ENCODE measurements at regions not wholly inside any gene's neighbourhood (a gene's known extent, or its start where the extent isn't known, plus 50 kb on each side); places are given as distances from the start of the nearest gene placed in this dataset.
A peak's percentile ranks its signal among the peaks of the same experiment; 100 is the strongest.

DNA sequence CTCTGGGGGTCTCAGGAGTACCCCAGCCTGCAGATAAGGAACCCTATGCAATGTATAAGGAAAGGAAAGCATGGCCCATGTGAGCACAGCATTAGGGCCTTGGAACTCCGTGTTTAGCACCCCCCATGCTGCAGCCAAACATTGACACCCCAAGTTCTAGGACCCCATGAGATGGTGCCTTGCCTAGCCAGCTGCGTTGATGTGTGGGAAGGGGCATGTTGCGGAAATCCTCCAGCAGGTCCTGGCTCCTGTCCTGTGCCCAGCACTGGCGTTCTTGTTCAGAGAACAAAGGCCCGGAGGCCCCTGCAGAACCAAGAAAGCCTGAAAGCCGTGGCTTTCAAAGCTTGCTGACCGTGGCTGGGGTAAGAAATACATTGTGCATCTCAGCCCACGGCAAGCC, 99.4 kb upstream of the DIO3 start:
- peak; percentile 36 for DNase-seq

- peak; percentile 60 for DNase-seq
These were observed 98.3 kb upstream of the DIO3 start for GRCh38 chr14:101462726-101463565.

DNA sequence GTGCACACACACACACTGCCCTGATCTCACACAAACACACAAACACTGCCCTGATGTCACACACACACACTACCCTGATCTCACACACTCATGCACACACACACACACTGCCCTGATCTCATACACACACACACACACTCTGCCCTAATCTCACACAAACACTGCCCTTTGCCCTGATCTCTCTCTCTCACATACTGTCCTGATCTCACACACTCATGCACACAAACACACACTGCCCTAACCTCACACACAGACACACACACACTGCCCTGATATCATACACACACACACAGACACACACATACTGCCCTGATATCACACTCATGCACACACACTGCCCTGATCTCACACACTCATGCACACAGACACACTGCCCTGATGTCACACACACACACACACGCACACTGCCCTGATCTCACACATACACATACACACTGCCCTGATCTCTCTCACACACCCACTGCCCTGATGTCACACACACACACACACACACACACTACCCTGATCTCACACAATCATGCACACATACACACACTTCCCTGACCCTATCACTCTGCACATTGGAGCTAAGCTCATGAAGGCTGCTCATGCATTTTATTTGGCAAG, 97.6 kb upstream of the DIO3 start:
- no peak for DNase-seq

DNA sequence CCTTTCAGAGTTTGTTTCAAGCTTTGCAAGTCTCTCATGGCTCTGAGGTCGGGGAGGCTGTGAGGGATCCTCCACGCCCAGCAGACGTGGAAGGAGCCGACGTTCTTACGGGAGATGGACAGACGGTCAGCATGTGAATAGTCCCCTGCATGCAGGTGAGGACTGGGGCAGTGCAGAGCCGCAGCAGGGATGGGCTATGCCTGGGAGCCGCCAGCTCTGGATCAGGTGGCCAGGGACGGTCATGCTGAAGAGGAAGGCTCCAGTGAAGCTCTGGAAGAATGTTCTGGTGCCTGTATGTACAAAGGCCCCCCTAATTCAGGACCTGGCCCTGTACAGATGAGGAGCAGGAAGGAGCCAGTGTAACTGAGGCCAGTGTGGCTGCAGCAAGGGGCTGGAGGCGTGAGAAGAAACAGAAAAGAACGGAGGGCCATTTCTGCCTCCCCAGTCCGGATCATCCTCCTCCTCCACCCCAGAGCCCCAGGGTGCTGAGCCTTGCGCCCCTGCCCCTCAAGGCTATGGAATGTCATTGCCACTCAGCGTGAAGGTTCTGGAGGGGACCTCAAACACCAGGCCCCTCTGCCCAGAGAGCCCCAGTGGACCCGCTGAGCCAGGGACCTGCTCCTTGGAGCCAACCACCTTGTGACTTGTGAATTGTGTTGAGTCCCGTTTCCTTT, 96.8 kb upstream of the DIO3 start:
- DNase-seq, result peak; percentile 43

GRCh38 chr14:101464984-101465794, 96.1 kb upstream of the DIO3 start:
- DNase-seq, result no peak

DNA sequence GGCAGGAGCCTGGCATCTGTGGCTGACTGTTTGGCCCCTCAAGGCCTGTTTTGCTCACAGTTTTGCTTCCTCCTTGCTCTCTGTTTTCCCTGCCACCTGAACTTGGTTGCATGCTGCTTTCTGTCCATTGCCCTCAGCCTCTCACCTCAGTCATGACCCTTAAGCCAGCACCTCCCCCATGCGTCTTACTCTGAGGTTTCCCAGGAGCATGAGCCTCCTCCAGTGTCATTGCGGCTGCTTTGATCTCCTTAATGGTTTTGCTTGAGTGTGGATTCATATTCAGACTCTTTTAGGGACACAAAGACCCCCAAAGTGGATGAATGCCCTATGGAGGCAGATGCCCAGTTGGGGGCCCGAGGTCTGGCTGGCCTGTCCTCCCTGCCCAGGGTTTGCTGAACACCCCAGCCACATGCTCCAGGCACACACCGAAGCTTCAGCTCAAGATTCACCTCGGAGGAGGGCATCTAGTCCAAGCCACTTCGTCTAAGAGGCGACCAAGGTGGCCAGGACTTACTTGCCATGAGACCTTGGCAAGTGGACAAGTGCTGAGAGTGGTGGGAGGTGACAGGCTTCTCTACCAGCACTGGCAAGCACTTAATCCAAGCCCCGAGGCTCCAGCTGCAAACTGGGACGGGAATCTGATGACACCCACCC, 95.4 kb upstream of the DIO3 start:
- peak; percentile 44 for DNase-seq

GRCh38 chr14:101466456-101467180, 94.7 kb upstream of the DIO3 start:
- DNase-seq, result peak; percentile 43

DNA sequence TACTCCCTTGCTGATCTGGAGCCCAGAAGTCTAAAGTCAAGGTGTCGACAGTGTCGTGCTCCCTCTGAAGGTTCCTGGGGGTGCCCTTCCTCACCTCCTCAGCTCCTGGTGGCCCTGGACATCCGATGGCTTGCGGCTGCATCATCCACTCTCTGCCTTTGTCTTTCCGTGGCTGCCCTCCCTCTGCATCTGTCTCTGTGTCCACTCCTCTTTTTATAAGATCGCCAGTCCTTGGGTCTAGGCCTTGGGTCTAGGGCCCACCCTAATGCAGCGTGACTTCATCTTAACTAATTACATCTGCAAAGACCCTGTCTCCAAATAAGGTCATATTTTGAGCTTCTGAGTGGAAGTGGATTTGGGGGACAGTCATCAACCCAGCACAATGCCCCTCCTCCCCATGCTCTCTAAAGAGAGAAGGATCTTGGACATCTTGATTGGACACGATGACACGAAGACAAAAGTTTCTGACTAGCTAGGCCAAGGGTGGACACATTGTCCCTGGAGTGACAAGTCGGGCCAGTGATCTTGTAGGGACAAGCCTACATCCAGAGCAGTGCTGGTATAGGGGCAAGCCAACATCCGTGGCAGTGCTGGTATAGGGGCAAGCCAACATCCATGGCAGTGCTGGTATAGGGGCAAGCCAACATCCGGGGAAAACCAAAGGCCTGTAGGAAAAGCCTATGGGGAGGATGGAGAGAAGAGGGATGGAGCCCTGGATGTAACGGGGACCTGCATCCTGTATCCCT, 93.9 kb upstream of the DIO3 start:
- peak; percentile 36 for DNase-seq

DNA sequence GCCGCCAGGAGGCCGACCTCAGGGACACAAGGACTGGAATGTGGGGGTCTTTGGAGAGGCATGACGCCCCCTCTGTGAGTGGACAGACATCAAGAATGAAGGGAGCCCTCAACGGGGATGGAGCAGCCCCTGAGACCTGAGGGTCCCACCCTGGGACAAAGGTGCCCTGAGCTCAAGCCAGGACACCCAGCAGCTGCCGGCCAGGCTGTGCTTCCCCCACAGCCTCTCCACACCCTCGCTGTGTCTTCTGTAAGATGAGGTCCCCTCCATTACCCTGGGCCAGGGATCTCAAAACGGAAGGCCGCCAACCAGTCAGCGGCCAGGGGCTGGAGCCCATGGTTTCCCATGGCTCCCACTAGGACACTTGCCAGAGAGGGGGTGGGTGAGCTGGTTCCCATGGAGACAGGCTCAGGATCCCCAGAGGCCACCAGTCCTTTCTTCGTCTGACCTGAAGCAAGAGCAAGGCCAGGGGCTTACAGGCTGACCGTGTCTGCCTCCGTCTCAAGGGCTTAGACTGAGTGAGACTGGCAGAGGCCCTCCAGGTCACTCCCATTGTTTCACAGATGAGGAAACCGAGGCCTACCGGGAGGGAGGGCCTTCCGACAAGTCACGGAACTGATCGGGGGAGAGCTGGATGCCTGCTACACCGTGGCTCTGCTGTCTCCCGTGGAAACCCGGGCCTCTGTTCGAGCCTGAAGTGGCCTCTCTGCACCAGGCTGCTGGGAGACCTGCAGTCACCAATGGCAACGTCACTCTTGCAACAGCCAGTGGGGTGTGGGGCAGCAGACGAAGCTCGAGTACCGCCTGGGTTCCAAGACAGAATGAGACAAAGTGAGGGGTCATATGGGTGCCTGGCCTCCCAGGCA, 91.7 kb upstream of the DIO3 start:
- no peak for DNase-seq

DNA sequence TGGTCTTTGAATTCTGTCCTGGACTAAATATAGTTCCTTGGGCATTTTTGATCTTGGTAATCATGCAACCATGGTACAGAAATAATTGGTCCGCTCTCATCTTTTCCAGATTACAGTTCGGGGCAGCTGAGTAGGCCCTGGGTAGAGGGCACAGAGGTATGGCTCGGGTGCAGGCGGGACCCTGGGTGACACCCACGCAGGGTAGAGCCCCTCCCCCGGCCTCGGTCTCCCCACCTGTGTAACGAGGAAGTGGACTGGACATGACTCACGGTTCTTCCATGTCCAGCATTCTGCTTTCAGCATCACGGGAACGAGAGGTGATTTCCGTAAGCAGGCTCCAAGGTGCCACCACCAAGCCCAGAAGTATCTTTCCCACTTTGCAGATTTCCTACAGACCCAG, 91.0 kb upstream of the DIO3 start:
- DNase-seq, result no peak

- peak; percentile 50 for DNase-seq
These were observed 89.4 kb upstream of the DIO3 start for GRCh38 chr14:101471723-101472517.

- peak; percentile 32 for DNase-seq
These were observed 88.8 kb upstream of the DIO3 start for GRCh38 chr14:101472518-101472849.

- peak; percentile 53 for DNase-seq
These were observed 88.1 kb upstream of the DIO3 start for GRCh38 chr14:101473045-101473729.

DNA sequence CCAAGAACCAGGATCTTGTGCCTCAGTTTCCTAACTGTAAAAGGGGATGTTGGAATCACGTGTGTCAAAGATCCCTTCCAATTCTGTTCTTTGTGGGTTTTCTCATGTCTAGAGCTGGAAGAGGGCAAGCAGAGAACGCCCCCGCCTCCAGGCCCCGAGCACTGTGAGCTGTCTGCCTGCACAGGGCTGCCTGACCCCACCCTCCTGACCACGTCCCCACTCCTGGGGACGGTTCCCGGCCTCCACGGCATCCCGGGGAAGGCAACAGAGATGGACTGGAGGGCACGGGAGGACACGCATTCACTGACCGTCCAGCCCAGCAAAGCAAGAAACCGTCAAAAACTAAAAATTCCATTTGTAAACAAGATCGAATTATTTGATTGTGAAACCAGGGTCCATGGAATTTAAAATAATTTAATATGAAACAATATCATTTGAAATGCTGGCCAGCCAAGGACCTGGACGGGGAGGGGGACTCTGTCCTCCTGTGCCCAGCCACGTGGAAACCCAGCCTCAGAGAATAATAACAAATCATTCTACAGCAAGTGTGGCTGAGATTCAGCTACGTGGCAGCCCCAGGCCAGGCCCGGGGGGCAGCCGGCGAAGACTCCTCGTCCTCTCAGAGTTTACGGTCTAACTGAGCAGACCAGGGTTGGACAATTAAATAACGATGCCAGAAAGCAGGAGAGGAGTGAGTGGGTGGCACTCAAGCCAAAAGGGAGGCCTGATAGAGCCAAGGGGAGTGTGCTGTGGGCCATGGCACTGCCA, 87.3 kb upstream of the DIO3 start:
- DNase-seq, result peak; percentile 49

DNA sequence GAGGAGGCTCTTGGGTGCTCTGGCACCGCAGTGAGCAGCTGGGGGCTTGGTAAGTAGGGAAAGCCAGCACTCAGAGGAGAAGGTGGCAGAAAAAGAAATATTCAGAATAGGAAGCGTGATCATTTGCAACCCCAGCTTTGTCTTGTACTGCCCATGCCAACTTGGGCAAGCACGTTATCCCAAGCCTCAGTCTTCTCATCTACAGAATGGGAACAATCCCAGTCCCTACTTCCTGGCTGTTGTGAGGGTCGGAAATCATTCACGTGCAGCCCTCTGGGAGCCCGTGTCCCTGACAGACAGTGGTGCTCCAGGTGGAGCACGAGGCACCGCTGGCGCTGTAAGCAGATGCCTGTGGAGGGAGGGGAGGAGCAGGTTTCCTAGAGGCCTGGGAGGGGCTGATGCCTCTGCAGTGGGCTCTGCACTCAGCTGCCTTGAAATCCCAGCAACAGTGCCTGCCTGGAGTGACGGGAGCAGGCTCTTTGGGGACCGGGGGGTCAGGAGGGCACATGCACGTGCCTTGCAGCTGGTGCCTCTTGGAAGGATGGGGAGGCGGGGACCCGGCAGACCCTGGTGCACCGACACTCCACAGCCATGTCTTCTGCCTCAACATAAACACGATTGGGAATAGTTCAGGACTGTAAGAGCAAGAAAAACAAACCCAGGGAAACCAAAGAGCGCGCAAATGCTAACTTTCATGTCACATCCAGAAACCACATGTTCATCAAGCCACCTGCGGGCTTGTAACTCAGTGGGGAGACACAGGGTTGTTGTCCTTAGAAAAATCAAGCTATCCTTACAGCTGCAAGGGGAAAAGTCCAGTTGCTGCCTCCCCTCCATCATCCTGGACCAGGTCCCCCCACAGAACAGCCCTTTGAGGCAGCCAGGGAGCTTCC, 86.5 kb upstream of the DIO3 start:
- peak; percentile 37 for DNase-seq

DNA sequence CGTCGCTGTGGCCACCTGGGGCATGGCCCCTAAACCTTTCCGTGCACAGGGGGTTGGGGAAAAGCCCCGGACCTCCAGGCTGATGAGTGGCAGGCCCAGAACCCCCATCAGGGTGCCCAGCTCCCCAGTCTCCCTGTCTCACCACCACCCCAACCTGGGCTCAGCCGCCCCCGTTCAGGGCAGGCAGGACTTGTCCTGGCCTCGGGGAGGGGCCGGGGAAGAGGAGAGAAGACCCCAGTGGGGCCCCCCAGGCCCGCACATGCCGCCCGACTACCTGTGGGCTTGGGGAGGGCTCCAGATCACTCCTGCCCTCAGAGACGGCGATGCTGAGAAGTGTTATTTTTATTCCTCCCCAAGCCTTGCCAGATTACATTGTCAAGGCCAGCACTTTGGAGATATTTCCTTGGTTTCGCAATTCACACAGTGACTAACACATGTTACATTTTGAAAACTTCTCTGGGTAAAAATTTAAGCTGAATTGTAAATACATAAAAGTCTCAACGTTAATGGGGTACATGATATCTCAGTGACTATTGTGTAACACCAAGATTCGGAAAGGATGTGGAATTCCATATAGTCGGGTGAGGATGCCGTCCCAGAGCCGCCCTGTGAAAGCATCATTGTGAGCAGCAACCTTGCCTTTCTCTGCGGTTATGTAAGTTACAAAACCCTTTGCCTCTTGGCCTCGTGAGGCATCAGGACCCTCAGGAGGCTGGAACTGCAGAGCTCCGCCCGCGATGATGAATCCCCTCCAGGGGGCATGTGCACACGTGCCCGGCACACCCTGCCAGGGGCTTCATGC, 85.6 kb upstream of the DIO3 start:
- DNase-seq, result peak; percentile 56
